ENCODE measurements at regions not wholly inside any gene's neighbourhood (a gene's known extent, or its start where the extent isn't known, plus 50 kb on each side); places are given as distances from the start of the nearest gene placed in this dataset.

DNA sequence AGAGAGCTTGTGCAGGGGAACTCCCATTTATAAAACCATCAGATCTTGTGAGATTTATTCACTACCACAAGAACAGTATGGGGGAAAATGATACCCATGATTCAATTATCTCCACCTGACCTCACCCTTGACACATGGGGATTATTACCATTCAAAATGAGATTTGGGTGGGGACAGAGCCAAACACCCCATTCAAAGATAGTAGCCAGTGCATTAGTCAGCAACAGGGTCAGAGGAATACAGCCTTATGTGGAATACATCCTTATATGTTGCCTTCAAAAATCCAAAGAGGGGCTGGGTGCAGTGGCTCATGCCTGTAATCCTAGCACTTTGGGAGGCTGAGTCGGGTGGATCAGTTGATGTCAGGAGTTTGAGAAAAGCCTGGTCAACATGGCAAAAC is 563.2 kb downstream of the CCDC171 start:
- H3K9ac ChIP-seq (ENCODE audit: low read depth in 1 of 2, low read length in 2 of 2) = no peak overlapping the region
- no peak overlapping the region for H3K4me3 ChIP-seq (ENCODE audit: low read depth in 1 of 2, low read length in 2 of 2)
- H3K9me3 ChIP-seq (ENCODE audit: control insufficient read depth in 1 of 2, low read length in 2 of 2) = no peaks in the 10 kb centered on the region
- H3K27me3 ChIP-seq (ENCODE audit: control insufficient read depth in 1 of 2, insufficient read depth in 2 of 2, low read length in 2 of 2) = no peaks in the 10 kb centered on the region
- H3K36me3 ChIP-seq (ENCODE audit: control insufficient read depth in 1 of 2, insufficient read depth in 2 of 2, low read length in 2 of 2) = no peaks in the 10 kb centered on the region
- H3K4me1 ChIP-seq (ENCODE audit: control insufficient read depth in 1 of 2, insufficient read depth in 2 of 2, low read length in 2 of 2) = no peaks in the 10 kb centered on the region
- H3K27ac ChIP-seq (ENCODE audit: low read depth, low read length) = no peak overlapping the region

- Histone ChIP-seq H3K36me3 (ENCODE audit: control insufficient read depth in 1 of 2, insufficient read depth in 2 of 2, low read length in 2 of 2) (no peaks in the 10 kb centered on the region), H3K27me3 (ENCODE audit: control insufficient read depth in 1 of 2, insufficient read depth in 2 of 2, low read length in 2 of 2) (no peaks in the 10 kb centered on the region), H3K27ac (ENCODE audit: low read depth, low read length) (no peak overlapping the region), H3K9me3 (ENCODE audit: control insufficient read depth in 1 of 2, low read length in 2 of 2) (no peaks in the 10 kb centered on the region), H3K9ac (ENCODE audit: low read depth in 1 of 2, low read length in 2 of 2) (no peak overlapping the region), H3K4me1 (ENCODE audit: control insufficient read depth in 1 of 2, insufficient read depth in 2 of 2, low read length in 2 of 2) (no peaks in the 10 kb centered on the region), H3K4me3 (ENCODE audit: low read depth in 1 of 2, low read length in 2 of 2) (no peak overlapping the region)
These were observed 565.2 kb downstream of the CCDC171 start for GRCh38 chr9:16118043-16118442.

DNA sequence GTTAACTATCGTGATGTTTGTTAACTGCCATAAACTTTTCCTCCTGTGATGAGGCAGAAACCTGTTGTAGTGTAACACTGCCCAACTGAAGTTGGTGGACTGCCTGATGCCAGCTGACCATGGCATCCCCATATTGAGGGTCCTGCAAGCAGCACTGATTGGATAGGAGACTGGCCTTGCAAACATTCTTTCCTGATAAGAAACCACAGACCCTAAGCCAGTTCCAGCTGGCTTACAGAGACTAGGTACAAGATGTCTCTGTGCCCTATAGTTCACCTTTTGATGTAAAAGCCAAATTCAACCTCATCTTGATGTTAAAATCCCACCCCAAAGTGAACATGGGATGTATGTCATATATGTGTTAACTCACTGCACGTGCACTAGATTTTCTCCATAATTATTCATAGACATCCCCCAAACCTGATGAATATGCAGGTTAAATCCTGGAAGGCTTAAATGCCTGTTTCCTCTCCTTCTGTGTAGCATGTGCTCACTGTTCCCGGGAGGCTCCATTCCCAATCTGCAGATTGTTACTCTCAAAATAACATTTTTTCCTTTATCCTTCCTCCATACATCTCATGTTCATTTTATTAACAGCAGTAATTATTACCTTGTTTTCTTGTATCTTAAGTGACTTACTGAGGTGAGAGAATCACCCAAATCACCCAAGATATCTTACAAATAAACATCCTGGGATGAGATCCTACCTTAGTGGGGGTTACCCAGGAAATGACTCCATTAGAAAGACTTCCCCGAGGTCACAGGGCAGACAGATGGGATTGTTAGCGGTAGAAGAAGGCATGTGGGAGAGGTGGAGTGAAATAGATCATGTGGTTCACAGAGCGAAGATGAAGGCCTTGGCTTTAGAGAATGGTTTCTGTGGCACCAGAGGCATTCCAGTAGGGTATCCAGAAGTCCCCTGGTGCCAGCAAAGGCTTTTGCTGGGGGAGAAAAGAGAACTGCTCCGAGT is 566.7 kb downstream of the CCDC171 start:
- Histone ChIP-seq H3K27ac (ENCODE audit: low read depth, low read length) (no peak overlapping the region), H3K4me1 (ENCODE audit: control insufficient read depth in 1 of 2, insufficient read depth in 2 of 2, low read length in 2 of 2) (no peaks in the 10 kb centered on the region), H3K36me3 (ENCODE audit: control insufficient read depth in 1 of 2, insufficient read depth in 2 of 2, low read length in 2 of 2) (no peaks in the 10 kb centered on the region), H3K4me3 (ENCODE audit: low read depth in 1 of 2, low read length in 2 of 2) (no peak overlapping the region), H3K9ac (ENCODE audit: low read depth in 1 of 2, low read length in 2 of 2) (no peak overlapping the region), H3K27me3 (ENCODE audit: control insufficient read depth in 1 of 2, insufficient read depth in 2 of 2, low read length in 2 of 2) (no peaks in the 10 kb centered on the region), H3K9me3 (ENCODE audit: control insufficient read depth in 1 of 2, low read length in 2 of 2) (no peaks in the 10 kb centered on the region)

GRCh38 chr9:16120231-16120641 is 567.4 kb downstream of the CCDC171 start:
- Histone ChIP-seq H3K9me3 (ENCODE audit: control insufficient read depth in 1 of 2, low read length in 2 of 2) (no peaks in the 10 kb centered on the region), H3K9ac (ENCODE audit: low read depth in 1 of 2, low read length in 2 of 2) (no peak overlapping the region), H3K4me1 (ENCODE audit: control insufficient read depth in 1 of 2, insufficient read depth in 2 of 2, low read length in 2 of 2) (no peaks in the 10 kb centered on the region), H3K27ac (ENCODE audit: low read depth, low read length) (no peak overlapping the region), H3K4me3 (ENCODE audit: low read depth in 1 of 2, low read length in 2 of 2) (no peak overlapping the region), H3K27me3 (ENCODE audit: control insufficient read depth in 1 of 2, insufficient read depth in 2 of 2, low read length in 2 of 2) (no peaks in the 10 kb centered on the region), H3K36me3 (ENCODE audit: control insufficient read depth in 1 of 2, insufficient read depth in 2 of 2, low read length in 2 of 2) (no peaks in the 10 kb centered on the region)

DNA sequence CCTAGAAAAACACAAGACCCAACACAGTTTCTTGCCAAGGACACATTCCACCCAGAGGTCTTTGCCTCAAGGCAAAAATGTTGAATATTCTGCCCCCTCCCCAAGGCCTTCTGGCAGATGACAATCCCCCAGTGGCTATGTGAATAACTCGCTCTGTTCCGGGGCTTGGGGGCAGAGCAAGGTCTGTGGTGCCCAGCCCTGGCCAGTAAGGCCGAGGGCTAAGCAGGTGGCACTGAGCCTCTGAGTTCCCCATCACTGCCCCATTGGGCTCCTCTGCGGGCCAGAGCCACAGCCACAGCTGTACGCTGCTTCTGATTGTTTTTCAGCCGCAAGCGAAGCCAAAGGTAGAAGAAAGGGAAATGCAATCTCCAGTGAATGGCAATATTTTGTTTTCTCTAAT is 567.9 kb downstream of the CCDC171 start:
- no peaks in the 10 kb centered on the region for H3K27me3 ChIP-seq (ENCODE audit: control insufficient read depth in 1 of 2, insufficient read depth in 2 of 2, low read length in 2 of 2)
- H3K9me3 ChIP-seq (ENCODE audit: control insufficient read depth in 1 of 2, low read length in 2 of 2) = no peaks in the 10 kb centered on the region
- H3K9ac ChIP-seq (ENCODE audit: low read depth in 1 of 2, low read length in 2 of 2) = no peak overlapping the region
- no peaks in the 10 kb centered on the region for H3K36me3 ChIP-seq (ENCODE audit: control insufficient read depth in 1 of 2, insufficient read depth in 2 of 2, low read length in 2 of 2)
- H3K4me3 ChIP-seq (ENCODE audit: low read depth in 1 of 2, low read length in 2 of 2) = no peak overlapping the region
- no peaks in the 10 kb centered on the region for H3K4me1 ChIP-seq (ENCODE audit: control insufficient read depth in 1 of 2, insufficient read depth in 2 of 2, low read length in 2 of 2)
- no peak overlapping the region for H3K27ac ChIP-seq (ENCODE audit: low read depth, low read length)

GRCh38 chr9:16121168-16121567 is 568.3 kb downstream of the CCDC171 start:
- Histone ChIP-seq H3K9me3 (ENCODE audit: control insufficient read depth in 1 of 2, low read length in 2 of 2) (no peaks in the 10 kb centered on the region), H3K27ac (ENCODE audit: low read depth, low read length) (no peak overlapping the region), H3K9ac (ENCODE audit: low read depth in 1 of 2, low read length in 2 of 2) (no peak overlapping the region)

GRCh38 chr9:16121601-16122286 is 568.9 kb downstream of the CCDC171 start:
- Histone ChIP-seq H3K9me3 (ENCODE audit: control insufficient read depth in 1 of 2, low read length in 2 of 2) (no peaks in the 10 kb centered on the region), H3K27me3 (ENCODE audit: control insufficient read depth in 1 of 2, insufficient read depth in 2 of 2, low read length in 2 of 2) (no peaks in the 10 kb centered on the region), H3K4me1 (ENCODE audit: control insufficient read depth in 1 of 2, insufficient read depth in 2 of 2, low read length in 2 of 2) (no peaks in the 10 kb centered on the region), H3K27ac (ENCODE audit: low read depth, low read length) (no peak overlapping the region), H3K9ac (ENCODE audit: low read depth in 1 of 2, low read length in 2 of 2) (no peak overlapping the region), H3K36me3 (ENCODE audit: control insufficient read depth in 1 of 2, insufficient read depth in 2 of 2, low read length in 2 of 2) (no peaks in the 10 kb centered on the region), H3K4me3 (ENCODE audit: low read depth in 1 of 2, low read length in 2 of 2) (no peak overlapping the region)

More at GRCh38 chr9:16121168-16121567, 568.3 kb downstream of the CCDC171 start:
- Histone ChIP-seq H3K36me3 (ENCODE audit: control insufficient read depth in 1 of 2, insufficient read depth in 2 of 2, low read length in 2 of 2) (no peaks in the 10 kb centered on the region), H3K27me3 (ENCODE audit: control insufficient read depth in 1 of 2, insufficient read depth in 2 of 2, low read length in 2 of 2) (no peaks in the 10 kb centered on the region), H3K4me1 (ENCODE audit: control insufficient read depth in 1 of 2, insufficient read depth in 2 of 2, low read length in 2 of 2) (no peaks in the 10 kb centered on the region), H3K4me3 (ENCODE audit: low read depth in 1 of 2, low read length in 2 of 2) (no peak overlapping the region)

GRCh38 chr9:16125629-16126028 is 572.8 kb downstream of the CCDC171 start:
- no peaks in the 10 kb centered on the region for H3K4me1 ChIP-seq (ENCODE audit: control insufficient read depth in 1 of 2, insufficient read depth in 2 of 2, low read length in 2 of 2)
- peaks cover 0 to 2% of the 10 kb centered on the region in 2 donors for H3K9me3 ChIP-seq (ENCODE audit: control insufficient read depth in 1 of 2, low read length in 2 of 2)
- no peak overlapping the region for H3K27ac ChIP-seq (ENCODE audit: low read depth, low read length)
- H3K4me3 ChIP-seq (ENCODE audit: low read depth in 1 of 2, low read length in 2 of 2) = no peak overlapping the region
- H3K9ac ChIP-seq (ENCODE audit: low read depth in 1 of 2, low read length in 2 of 2) = no peak overlapping the region
- no peaks in the 10 kb centered on the region for H3K27me3 ChIP-seq (ENCODE audit: control insufficient read depth in 1 of 2, insufficient read depth in 2 of 2, low read length in 2 of 2)
- no peaks in the 10 kb centered on the region for H3K36me3 ChIP-seq (ENCODE audit: control insufficient read depth in 1 of 2, insufficient read depth in 2 of 2, low read length in 2 of 2)

DNA sequence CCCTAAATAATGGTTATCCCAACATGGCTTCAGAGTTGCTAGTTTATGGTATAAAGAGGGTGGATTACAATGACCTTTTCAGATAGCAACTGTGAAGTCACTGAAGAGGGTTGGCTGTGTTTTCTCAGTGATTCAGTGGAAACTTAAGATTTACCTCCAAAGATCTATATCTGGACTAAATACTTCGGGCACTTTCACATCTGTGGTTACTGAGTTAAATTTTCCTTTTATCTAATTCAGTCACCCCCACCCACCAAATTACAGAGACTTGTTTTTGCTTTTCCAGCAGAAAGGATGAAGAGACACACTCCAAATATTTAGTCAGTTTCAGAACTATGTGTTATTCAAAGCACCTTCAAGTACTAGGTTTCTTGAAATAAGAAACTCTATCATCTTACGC is 573.2 kb downstream of the CCDC171 start:
- Histone ChIP-seq H3K27ac (ENCODE audit: low read depth, low read length) (no peak overlapping the region), H3K36me3 (ENCODE audit: control insufficient read depth in 1 of 2, insufficient read depth in 2 of 2, low read length in 2 of 2) (no peaks in the 10 kb centered on the region), H3K27me3 (ENCODE audit: control insufficient read depth in 1 of 2, insufficient read depth in 2 of 2, low read length in 2 of 2) (no peaks in the 10 kb centered on the region), H3K9ac (ENCODE audit: low read depth in 1 of 2, low read length in 2 of 2) (no peak overlapping the region), H3K9me3 (ENCODE audit: control insufficient read depth in 1 of 2, low read length in 2 of 2) (peaks cover 0 to 2% of the 10 kb centered on the region in 2 donors), H3K4me1 (ENCODE audit: control insufficient read depth in 1 of 2, insufficient read depth in 2 of 2, low read length in 2 of 2) (no peaks in the 10 kb centered on the region), H3K4me3 (ENCODE audit: low read depth in 1 of 2, low read length in 2 of 2) (no peak overlapping the region)

DNA sequence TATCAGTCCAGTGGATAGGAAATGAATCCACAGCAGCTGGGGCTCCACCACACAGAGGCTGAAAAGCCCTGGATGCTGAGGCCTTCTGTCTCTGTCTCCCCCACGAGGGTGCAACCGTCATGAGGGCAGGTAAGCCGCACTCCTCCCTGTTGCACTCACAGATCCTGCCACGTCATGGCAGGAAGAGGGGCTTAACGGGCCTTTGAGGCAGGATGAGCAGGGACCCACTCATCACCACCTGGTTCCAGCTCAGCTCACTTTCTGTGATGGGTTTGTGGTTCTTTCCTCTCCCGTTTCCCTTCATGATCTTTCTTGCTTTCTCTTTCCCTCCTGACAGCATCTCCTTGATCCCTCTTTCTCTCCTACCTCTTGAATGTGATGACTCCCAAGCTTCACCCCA is 575.2 kb downstream of the CCDC171 start:
- H3K36me3 ChIP-seq (ENCODE audit: control insufficient read depth in 1 of 2, insufficient read depth in 2 of 2, low read length in 2 of 2) = no peaks in the 10 kb centered on the region

More for the DNA sequence above, 575.2 kb downstream of the CCDC171 start:
- Histone ChIP-seq H3K27me3 (ENCODE audit: control insufficient read depth in 1 of 2, insufficient read depth in 2 of 2, low read length in 2 of 2) (no peaks in the 10 kb centered on the region), H3K4me1 (ENCODE audit: control insufficient read depth in 1 of 2, insufficient read depth in 2 of 2, low read length in 2 of 2) (no peaks in the 10 kb centered on the region), H3K27ac (ENCODE audit: low read depth, low read length) (no peak overlapping the region), H3K9me3 (ENCODE audit: control insufficient read depth in 1 of 2, low read length in 2 of 2) (peaks cover 0 to 2% of the 10 kb centered on the region in 2 donors), H3K9ac (ENCODE audit: low read depth in 1 of 2, low read length in 2 of 2) (no peak overlapping the region), H3K4me3 (ENCODE audit: low read depth in 1 of 2, low read length in 2 of 2) (no peak overlapping the region)

Measured in duodenal mucosa (tissue), 2 donors.